ENCODE measurements at regions not wholly inside any gene's neighbourhood (a gene's known extent, or its start where the extent isn't known, plus 50 kb on each side); places are given as distances from the start of the nearest gene placed in this dataset.
"Not testable (repeated sequence)": the region's sequence is repeated elsewhere in the genome, so short reads cannot be mapped to it uniquely, and the experiment has no call there.

- TF ChIP-seq, protein P1, sequence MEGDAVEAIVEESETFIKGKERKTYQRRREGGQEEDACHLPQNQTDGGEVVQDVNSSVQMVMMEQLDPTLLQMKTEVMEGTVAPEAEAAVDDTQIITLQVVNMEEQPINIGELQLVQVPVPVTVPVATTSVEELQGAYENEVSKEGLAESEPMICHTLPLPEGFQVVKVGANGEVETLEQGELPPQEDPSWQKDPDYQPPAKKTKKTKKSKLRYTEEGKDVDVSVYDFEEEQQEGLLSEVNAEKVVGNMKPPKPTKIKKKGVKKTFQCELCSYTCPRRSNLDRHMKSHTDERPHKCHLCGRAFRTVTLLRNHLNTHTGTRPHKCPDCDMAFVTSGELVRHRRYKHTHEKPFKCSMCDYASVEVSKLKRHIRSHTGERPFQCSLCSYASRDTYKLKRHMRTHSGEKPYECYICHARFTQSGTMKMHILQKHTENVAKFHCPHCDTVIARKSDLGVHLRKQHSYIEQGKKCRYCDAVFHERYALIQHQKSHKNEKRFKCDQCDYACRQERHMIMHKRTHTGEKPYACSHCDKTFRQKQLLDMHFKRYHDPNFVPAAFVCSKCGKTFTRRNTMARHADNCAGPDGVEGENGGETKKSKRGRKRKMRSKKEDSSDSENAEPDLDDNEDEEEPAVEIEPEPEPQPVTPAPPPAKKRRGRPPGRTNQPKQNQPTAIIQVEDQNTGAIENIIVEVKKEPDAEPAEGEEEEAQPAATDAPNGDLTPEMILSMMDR (IDR thresholded peaks at IDR 0.05; ENCODE audit: extremely low read depth, insufficient read depth, missing control alignments): no peak
- DNase-seq (ENCODE audit: low spot score): no peak
- in situ Hi-C loops (cut with MboI; ENCODE audit: low pct_unique_long_range_greater_than_20kb, low sequenced_read_pairs, unreplicated experiment): no loop called here
Measured at GRCh38 chr21:16457498-16457897, 727.7 kb downstream of the USP25 start.

DNA sequence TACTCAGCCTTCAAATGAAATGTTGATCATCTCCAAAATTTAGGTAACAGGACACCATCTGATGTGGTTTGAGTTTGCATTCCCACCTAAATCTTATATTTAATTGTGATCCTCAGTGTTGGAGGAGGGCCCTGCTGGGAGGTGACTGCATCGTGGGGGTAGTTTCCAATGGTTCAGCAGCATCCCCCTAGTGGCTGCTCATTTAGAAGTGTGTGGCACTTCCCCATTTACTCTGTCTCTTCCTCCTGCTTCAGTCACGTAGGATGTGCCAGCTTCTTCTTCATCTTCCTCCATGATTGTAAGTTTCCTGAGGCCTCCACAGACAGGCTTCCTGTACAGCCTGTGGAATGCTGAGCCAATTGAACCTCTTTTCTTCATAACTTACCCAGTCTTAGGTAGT lies 731.2 kb downstream of the USP25 start:
- TF ChIP-seq, protein P1 (IDR thresholded peaks at IDR 0.05; ENCODE audit: extremely low read depth, insufficient read depth, missing control alignments): no peak
- DNase-seq (ENCODE audit: low spot score): no peak
- in situ Hi-C loops (cut with MboI; ENCODE audit: low pct_unique_long_range_greater_than_20kb, low sequenced_read_pairs, unreplicated experiment): no loop called here

DNA sequence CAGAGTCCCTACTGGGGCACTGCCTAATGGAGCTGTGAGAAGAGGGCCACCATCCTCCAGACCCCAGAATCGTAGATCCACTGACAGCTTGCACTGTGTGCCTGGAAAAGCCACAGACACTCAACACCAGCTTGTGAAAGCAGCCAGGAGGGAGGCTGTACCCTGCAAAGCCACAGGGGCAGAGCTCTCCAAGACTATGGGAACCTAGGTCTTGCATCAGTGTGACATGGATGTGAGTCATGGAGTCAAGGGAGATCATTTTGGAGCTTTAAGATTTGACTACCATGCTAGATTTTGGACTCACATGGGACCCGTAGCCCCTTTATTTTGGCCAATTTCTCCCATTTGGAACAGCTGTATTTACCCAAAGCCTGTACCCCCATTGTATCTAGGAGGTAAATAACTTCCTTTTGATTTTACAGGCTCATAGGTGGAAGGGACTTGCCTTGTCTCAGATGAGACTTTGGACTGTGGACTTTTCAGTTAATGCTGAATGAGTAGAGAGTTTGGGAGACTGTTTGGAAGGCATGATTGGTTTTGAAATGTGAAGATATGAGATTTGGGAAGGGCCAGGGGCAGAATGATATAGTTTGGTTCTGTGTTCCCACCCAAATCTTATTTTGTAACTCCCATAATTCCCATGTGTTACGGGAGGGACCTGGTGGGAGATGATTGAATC lies 734.6 kb downstream of the USP25 start:
- DNase-seq (ENCODE audit: low spot score); in situ Hi-C loops (cut with MboI; ENCODE audit: low pct_unique_long_range_greater_than_20kb, low sequenced_read_pairs, unreplicated experiment): not testable (repeated sequence)

- in situ Hi-C loops (cut with MboI; ENCODE audit: low pct_unique_long_range_greater_than_20kb, low sequenced_read_pairs, unreplicated experiment): no loop called here
- no peak for DNase-seq (ENCODE audit: low spot score)
- TF ChIP-seq, protein P1 (IDR thresholded peaks at IDR 0.05; ENCODE audit: extremely low read depth, insufficient read depth, missing control alignments): no peak
Measured at GRCh38 chr21:16468184-16468583, 738.4 kb downstream of the USP25 start.

DNA sequence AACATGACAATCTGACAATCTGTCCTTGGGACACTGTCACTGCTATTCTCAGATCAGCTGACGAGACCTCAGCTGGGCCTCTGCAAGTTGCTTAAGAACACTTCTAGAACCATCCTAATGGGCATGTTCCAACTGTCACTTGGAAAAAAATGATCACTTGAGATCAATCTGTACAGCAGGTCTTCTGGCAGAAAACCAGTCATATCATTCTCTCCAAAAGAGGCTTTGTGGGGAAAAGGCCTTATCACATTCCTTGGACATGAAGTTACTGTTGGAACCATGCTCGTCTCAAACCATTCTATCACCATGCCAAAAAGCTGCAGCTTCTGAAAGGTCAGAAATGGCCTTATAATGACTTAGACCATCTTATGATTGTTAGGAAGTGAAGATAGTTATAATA lies 744.2 kb downstream of the USP25 start:
- TF ChIP-seq, protein P1 (IDR thresholded peaks at IDR 0.05; ENCODE audit: extremely low read depth, insufficient read depth, missing control alignments): no peak
- DNase-seq (ENCODE audit: low spot score): no peak

DNA sequence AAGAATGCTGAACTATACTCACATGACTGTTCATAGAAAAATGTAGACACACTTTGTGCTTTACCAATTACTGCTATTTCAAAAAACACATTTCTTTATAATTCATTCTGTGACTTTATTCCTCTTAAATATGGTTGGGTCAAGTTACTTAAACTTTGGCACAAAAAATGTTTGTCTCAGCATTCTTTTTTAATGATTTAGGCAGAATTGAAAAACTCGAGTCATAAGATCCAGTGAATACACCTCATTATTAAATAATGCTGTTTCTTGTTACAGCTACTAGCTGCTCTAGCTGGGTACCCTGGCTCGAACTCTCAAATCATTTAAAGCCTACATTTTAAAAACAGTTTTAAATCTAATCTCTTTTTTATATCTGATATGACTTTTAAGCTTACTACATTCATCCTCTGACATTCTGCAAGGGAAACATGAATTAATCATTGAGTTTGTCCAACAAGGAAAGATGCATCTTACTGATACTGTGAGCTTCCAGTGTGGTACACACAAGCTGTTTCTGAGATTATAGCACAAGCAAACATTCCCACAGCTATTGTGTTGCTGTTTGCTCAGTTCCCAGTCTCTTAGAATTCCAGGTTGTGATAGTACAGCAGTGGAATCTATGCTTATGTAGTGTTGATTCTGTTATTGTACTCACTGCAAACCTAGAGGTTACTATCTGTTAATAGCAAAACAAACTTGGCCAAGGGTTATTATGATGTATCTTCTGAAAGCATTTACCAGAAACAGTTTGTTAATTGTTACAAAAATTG lies 746.5 kb downstream of the USP25 start:
- no peak for DNase-seq (ENCODE audit: low spot score)
- in situ Hi-C loops (cut with MboI; ENCODE audit: low pct_unique_long_range_greater_than_20kb, low sequenced_read_pairs, unreplicated experiment): no loop called here
- TF ChIP-seq, protein P1 (IDR thresholded peaks at IDR 0.05; ENCODE audit: extremely low read depth, insufficient read depth, missing control alignments): no peak

More for the DNA sequence above, 744.2 kb downstream of the USP25 start:
- in situ Hi-C loops (cut with MboI; ENCODE audit: low pct_unique_long_range_greater_than_20kb, low sequenced_read_pairs, unreplicated experiment): no loop called here

DNA sequence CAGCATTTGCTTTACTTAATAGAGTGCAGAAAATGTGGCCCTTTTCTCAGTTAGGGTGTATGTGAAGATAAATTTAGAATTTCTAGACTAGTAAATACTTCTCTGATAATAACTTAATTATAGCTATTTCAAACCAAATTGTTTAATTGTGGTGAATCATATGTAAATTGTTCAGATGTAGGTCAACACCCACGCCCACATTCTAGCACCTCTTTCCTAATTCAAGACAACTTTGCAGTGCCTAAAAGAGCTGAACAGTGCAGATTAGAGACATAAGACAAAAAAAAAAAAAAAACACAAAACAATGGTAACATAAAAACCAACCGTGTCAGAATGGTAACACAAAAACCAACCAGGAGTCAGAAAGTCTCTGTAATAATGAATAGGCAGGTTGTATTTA lies 758.3 kb downstream of the USP25 start:
- in situ Hi-C loops (cut with MboI; ENCODE audit: low pct_unique_long_range_greater_than_20kb, low sequenced_read_pairs, unreplicated experiment): no loop called here
- DNase-seq (ENCODE audit: low spot score): no peak
- TF ChIP-seq, protein P1 (IDR thresholded peaks at IDR 0.05; ENCODE audit: extremely low read depth, insufficient read depth, missing control alignments): no peak
